HG03575 (cell line): ENCODE measurements at regions not wholly inside any gene's neighbourhood (a gene's known extent, or its start where the extent isn't known, plus 50 kb on each side); places are given as distances from the start of the nearest gene placed in this dataset.
"Not testable (repeated sequence)": the region's sequence is repeated elsewhere in the genome, so short reads cannot be mapped to it uniquely, and the experiment has no call there.

Experiments
- ATAC-seq: cut with Tn5 transposase; IDR thresholded peaks from one replicate; pipeline ENCODE4 v1.9.1; 2021; ENCODE audit not compliant: unreplicated experiment, insufficient number of reproducible peaks, low FRiP score; ENCODE audit errors: extremely low read depth

- no peak for ATAC-seq
Measured at GRCh38 chr7:47069385-47070076, 512.4 kb downstream of the TNS3 start.

- no peak for ATAC-seq
Measured at GRCh38 chr7:47066976-47067614, 514.8 kb downstream of the TNS3 start.

- ATAC-seq = no peak
Measured at GRCh38 chr7:47056731-47057130, 525.2 kb downstream of the TNS3 start.

- ATAC-seq = not testable (repeated sequence)
Measured at GRCh38 chr7:47052541-47053208, 529.2 kb downstream of the TNS3 start.

GRCh38 chr7:47049234-47049774, 532.6 kb downstream of the TNS3 start:
- no peak for ATAC-seq

GRCh38 chr7:47047384-47047783, 534.5 kb downstream of the TNS3 start:
- ATAC-seq = no peak

- ATAC-seq = no peak
Measured at GRCh38 chr7:47046949-47047348, 535.0 kb downstream of the TNS3 start.

- no peak for ATAC-seq
Measured at GRCh38 chr7:47045207-47046051, 536.5 kb downstream of the TNS3 start.

- no peak for ATAC-seq
Measured at GRCh38 chr7:47044625-47045024, 537.3 kb downstream of the TNS3 start.

- ATAC-seq = no peak
Measured at GRCh38 chr7:47043304-47043703, 538.6 kb downstream of the TNS3 start.

- no peak for ATAC-seq
Measured at GRCh38 chr7:47042669-47043068, 539.2 kb downstream of the TNS3 start.

GRCh38 chr7:47040795-47041347, 541.0 kb downstream of the TNS3 start:
- ATAC-seq = no peak

- no peak for ATAC-seq
Measured at GRCh38 chr7:47039904-47040303, 542.0 kb downstream of the TNS3 start.

- no peak for ATAC-seq
Measured at GRCh38 chr7:47039089-47039648, 542.7 kb downstream of the TNS3 start.

GRCh38 chr7:47038621-47039020, 543.3 kb downstream of the TNS3 start:
- ATAC-seq = no peak

- ATAC-seq = no peak
Measured at GRCh38 chr7:47037607-47038006, 544.3 kb downstream of the TNS3 start.

GRCh38 chr7:47036909-47037308, 545.0 kb downstream of the TNS3 start:
- ATAC-seq = no peak

- no peak for ATAC-seq
Measured at GRCh38 chr7:47035522-47035921, 546.4 kb downstream of the TNS3 start.

GRCh38 chr7:47034180-47034579, 547.7 kb downstream of the TNS3 start:
- ATAC-seq = no peak
